WTC11 (cell line): ENCODE measurements at regions not wholly inside any gene's neighbourhood (a gene's known extent, or its start where the extent isn't known, plus 50 kb on each side); places are given as distances from the start of the nearest gene placed in this dataset.

Experiments
- ATAC-seq: fragments of 200-7000 bp; cut with Tn5 transposase; 2 replicates; pipeline ENCODE4 v1.10.0; 2021; ENCODE audit warnings: mild to moderate bottlenecking, moderate library complexity
- CTCF ChIA-PET: fragments of 300-600 bp; sonication (Branson Sonifier 250); formaldehyde crosslinking; loops from one replicate; lab custom pipeline; 2021; ENCODE audit warnings: antibody characterized with exemption; lab: Charles Lee
- POLR2A ChIA-PET: fragments of 350-600 bp; sonication (Branson Sonifier 250); formaldehyde crosslinking; loops from one replicate; lab custom pipeline; 2021; ENCODE audit warnings: antibody characterized with exemption; lab: Charles Lee
- DNase-seq: peaks from one replicate; pipeline ENCODE4 v3.0.0; 2021; ENCODE audit warnings: low spot score
- H3K27ac Mint-ChIP-seq: 2 replicates; pipeline ENCODE4 v1.8.0; 2021; ENCODE audit warnings: mixed read lengths
- H3K27me3 Mint-ChIP-seq: 2 replicates; pipeline ENCODE4 v1.8.0; 2021; ENCODE audit warnings: low read depth, mild to moderate bottlenecking, moderate library complexity, mixed read lengths
- H3K36me3 Mint-ChIP-seq: 2 replicates; pipeline ENCODE4 v1.8.0; 2021; ENCODE audit warnings: mixed read lengths
- H3K4me1 Mint-ChIP-seq: 2 replicates; pipeline ENCODE4 v1.8.0; 2022; ENCODE audit warnings: mixed read lengths
- H3K4me3 Mint-ChIP-seq: 2 replicates; pipeline ENCODE4 v1.8.0; 2021; ENCODE audit warnings: mild to moderate bottlenecking, moderate library complexity, mixed read lengths
- H3K9me3 Mint-ChIP-seq: 2 replicates; pipeline ENCODE4 v1.8.0; 2021; ENCODE audit warnings: mixed read lengths
- CREB1 ChIP-seq: sonication (generic); formaldehyde crosslinking; IDR thresholded peaks from 2 replicates; pipeline ENCODE4 v1.8.0; 2023; ENCODE audit warnings: mild to moderate bottlenecking, missing genetic modification reagents
- CREM ChIP-seq: sonication (generic); formaldehyde crosslinking; IDR thresholded peaks from 2 replicates; pipeline ENCODE4 v1.8.1; 2022; ENCODE audit warnings: mild to moderate bottlenecking, missing genetic modification reagents, moderate library complexity
- CTCF ChIP-seq: fragments of 200-600 bp; IDR thresholded peaks from 2 replicates; pipeline ENCODE4 v1.8.0; 2022; ENCODE audit warnings: antibody characterized with exemption
- E2F5 ChIP-seq: sonication (generic); formaldehyde crosslinking; IDR thresholded peaks from 2 replicates; pipeline ENCODE4 v1.8.1; 2022; ENCODE audit warnings: mild to moderate bottlenecking, moderate library complexity, missing genetic modification reagents
- ETV6 ChIP-seq: sonication (generic); formaldehyde crosslinking; IDR thresholded peaks from 2 replicates; pipeline ENCODE4 v1.8.1; 2022; ENCODE audit warnings: mild to moderate bottlenecking, missing genetic modification reagents
- FOXP1 ChIP-seq: sonication (generic); formaldehyde crosslinking; IDR thresholded peaks from 2 replicates; pipeline ENCODE4 v1.8.0; 2022; ENCODE audit warnings: missing genetic modification reagents, mild to moderate bottlenecking, moderate library complexity, borderline replicate concordance
- GRHL2 ChIP-seq: fragments of 250-450 bp; sonication (Bioruptor Pico); IDR thresholded peaks from 2 replicates; pipeline ENCODE4 v1.8.0; 2022; ENCODE audit warnings: mild to moderate bottlenecking, moderate library complexity; ENCODE audit not compliant: insufficient replicate concordance, severe bottlenecking
- GTF2I ChIP-seq: fragments of 250-450 bp; sonication (Bioruptor Pico); conservative IDR thresholded peaks from 2 replicates; pipeline ENCODE4 v1.4.0; 2021; ENCODE audit warnings: mild to moderate bottlenecking
- KAT7 ChIP-seq: sonication (generic); formaldehyde crosslinking; IDR thresholded peaks from 2 replicates; pipeline ENCODE4 v1.8.1; 2023; ENCODE audit warnings: missing genetic modification reagents, mild to moderate bottlenecking, borderline replicate concordance
- MXD4 ChIP-seq: fragments of 250-450 bp; sonication (Bioruptor Pico); IDR thresholded peaks from 2 replicates; pipeline ENCODE4 v1.8.0; 2021; ENCODE audit warnings: mild to moderate bottlenecking, moderate library complexity, borderline replicate concordance
- OVOL2 ChIP-seq: fragments of 250-450 bp; sonication (Bioruptor Pico); IDR thresholded peaks from 2 replicates; pipeline ENCODE4 v1.9.0; 2021; ENCODE audit warnings: mild to moderate bottlenecking, borderline replicate concordance
- RORB ChIP-seq: fragments of 250-450 bp; sonication (Bioruptor Pico); IDR thresholded peaks from 2 replicates; pipeline ENCODE4 v1.9.0; 2021; ENCODE audit warnings: mild to moderate bottlenecking
- SOX15 ChIP-seq: fragments of 250-450 bp; sonication (Bioruptor Pico); IDR thresholded peaks from 2 replicates; pipeline ENCODE4 v1.9.0; 2021; ENCODE audit warnings: mild to moderate bottlenecking
- SP1 ChIP-seq: sonication (generic); formaldehyde crosslinking; conservative IDR thresholded peaks from 2 replicates; pipeline ENCODE4 v1.8.1; 2022; ENCODE audit warnings: missing genetic modification reagents
- ZBTB21 ChIP-seq: sonication (generic); formaldehyde crosslinking; IDR thresholded peaks from 2 replicates; pipeline ENCODE4 v1.8.1; 2023; ENCODE audit warnings: mild to moderate bottlenecking, missing genetic modification reagents, borderline replicate concordance
- TF ChIP-seq, protein P1 (sequence below): sonication (generic); formaldehyde crosslinking; IDR thresholded peaks from 2 replicates; pipeline ENCODE4 v1.8.0; 2023; ENCODE audit warnings: missing genetic modification reagents, mild to moderate bottlenecking, borderline replicate concordance
- TF ChIP-seq, protein P2 (sequence below): sonication (generic); formaldehyde crosslinking; IDR thresholded peaks from 2 replicates; pipeline ENCODE4 v1.8.0; 2022; ENCODE audit warnings: mild to moderate bottlenecking, missing genetic modification reagents
- TF ChIP-seq, protein P3 (sequence below): sonication (generic); formaldehyde crosslinking; IDR thresholded peaks from 2 replicates; pipeline ENCODE4 v1.8.0; 2023; ENCODE audit warnings: missing genetic modification reagents
- TF ChIP-seq, protein P4 (sequence below): sonication (generic); formaldehyde crosslinking; IDR thresholded peaks from 2 replicates; pipeline ENCODE4 v1.8.0; 2022; ENCODE audit warnings: mild to moderate bottlenecking, missing genetic modification reagents
- TF ChIP-seq, protein P5 (sequence below): sonication (generic); formaldehyde crosslinking; conservative IDR thresholded peaks from 2 replicates; pipeline ENCODE4 v1.8.1; 2022; ENCODE audit warnings: mild to moderate bottlenecking, missing genetic modification reagents

DNA sequence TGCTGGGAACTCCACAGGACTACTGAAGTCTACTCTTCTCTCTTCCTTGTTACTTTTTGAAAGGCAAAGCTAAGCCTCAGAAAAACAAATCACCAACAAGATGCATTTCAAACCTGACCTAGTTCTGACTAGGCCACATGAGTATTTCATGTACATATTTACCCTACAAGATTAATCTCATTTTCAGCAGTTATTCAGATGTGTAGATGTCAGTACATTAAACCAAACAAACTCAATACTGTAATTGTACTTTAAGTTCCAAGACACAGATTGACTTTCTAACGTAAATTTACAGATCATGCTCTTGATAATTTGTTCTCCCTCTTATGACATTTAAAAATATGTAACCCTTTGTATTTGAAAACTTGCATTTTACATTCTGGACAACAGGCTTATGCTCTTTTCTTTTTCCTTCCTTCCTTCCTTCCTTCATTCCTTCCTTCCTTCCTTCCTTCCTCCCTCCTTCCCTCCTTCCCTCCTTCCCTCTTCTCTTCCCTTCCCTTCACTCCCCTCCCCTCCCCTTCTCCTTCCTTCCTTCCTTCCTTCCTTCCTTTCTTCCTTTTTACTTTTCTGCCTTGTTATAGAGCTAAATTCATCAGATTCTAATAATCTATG, 1653.4 kb downstream of the EFNA5 start (continued):
- TF ChIP-seq, protein P1, sequence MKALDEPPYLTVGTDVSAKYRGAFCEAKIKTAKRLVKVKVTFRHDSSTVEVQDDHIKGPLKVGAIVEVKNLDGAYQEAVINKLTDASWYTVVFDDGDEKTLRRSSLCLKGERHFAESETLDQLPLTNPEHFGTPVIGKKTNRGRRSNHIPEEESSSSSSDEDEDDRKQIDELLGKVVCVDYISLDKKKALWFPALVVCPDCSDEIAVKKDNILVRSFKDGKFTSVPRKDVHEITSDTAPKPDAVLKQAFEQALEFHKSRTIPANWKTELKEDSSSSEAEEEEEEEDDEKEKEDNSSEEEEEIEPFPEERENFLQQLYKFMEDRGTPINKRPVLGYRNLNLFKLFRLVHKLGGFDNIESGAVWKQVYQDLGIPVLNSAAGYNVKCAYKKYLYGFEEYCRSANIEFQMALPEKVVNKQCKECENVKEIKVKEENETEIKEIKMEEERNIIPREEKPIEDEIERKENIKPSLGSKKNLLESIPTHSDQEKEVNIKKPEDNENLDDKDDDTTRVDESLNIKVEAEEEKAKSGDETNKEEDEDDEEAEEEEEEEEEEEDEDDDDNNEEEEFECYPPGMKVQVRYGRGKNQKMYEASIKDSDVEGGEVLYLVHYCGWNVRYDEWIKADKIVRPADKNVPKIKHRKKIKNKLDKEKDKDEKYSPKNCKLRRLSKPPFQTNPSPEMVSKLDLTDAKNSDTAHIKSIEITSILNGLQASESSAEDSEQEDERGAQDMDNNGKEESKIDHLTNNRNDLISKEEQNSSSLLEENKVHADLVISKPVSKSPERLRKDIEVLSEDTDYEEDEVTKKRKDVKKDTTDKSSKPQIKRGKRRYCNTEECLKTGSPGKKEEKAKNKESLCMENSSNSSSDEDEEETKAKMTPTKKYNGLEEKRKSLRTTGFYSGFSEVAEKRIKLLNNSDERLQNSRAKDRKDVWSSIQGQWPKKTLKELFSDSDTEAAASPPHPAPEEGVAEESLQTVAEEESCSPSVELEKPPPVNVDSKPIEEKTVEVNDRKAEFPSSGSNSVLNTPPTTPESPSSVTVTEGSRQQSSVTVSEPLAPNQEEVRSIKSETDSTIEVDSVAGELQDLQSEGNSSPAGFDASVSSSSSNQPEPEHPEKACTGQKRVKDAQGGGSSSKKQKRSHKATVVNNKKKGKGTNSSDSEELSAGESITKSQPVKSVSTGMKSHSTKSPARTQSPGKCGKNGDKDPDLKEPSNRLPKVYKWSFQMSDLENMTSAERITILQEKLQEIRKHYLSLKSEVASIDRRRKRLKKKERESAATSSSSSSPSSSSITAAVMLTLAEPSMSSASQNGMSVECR (CRISPR knock-in tag), result no peak
- no peak for TF ChIP-seq SOX15 (CRISPR knock-in tag)
- TF ChIP-seq, protein P2, sequence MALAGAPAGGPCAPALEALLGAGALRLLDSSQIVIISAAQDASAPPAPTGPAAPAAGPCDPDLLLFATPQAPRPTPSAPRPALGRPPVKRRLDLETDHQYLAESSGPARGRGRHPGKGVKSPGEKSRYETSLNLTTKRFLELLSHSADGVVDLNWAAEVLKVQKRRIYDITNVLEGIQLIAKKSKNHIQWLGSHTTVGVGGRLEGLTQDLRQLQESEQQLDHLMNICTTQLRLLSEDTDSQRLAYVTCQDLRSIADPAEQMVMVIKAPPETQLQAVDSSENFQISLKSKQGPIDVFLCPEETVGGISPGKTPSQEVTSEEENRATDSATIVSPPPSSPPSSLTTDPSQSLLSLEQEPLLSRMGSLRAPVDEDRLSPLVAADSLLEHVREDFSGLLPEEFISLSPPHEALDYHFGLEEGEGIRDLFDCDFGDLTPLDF, result no peak
- no peak for TF ChIP-seq GTF2I (CRISPR knock-in tag)
- TF ChIP-seq FOXP1 (CRISPR knock-in tag), result no peak

- H3K9me3 Mint-ChIP-seq, result peaks cover 8% of the 10 kb centered on the region; the same call in 1 of the 2 replicates
- POLR2A ChIA-PET, result no interaction called here
These were observed 1656.5 kb downstream of the EFNA5 start for GRCh38 chr5:106014262-106014661.

More at GRCh38 chr5:106014262-106014661, 1656.5 kb downstream of the EFNA5 start:
- Mint-ChIP-seq H3K27me3 (no peaks in the 10 kb centered on the region), H3K27ac (no peak overlapping the region), H3K4me1 (peaks cover 27% of the 10 kb centered on the region), H3K36me3 (no peaks in the 10 kb centered on the region), H3K4me3 (no peak overlapping the region)
- CTCF ChIA-PET, result no interaction called here
- ATAC-seq, result no peak
- DNase-seq, result no peak
- TF ChIP-seq GRHL2 (CRISPR knock-in tag) (no peak), OVOL2 (CRISPR knock-in tag) (no peak), ZBTB21 (no peak), CTCF (no peak), MXD4 (CRISPR knock-in tag) (no peak), KAT7 (CRISPR knock-in tag) (no peak), RORB (no peak), CREM (CRISPR knock-in tag) (no peak), ETV6 (CRISPR knock-in tag) (no peak), CREB1 (CRISPR knock-in tag) (no peak), E2F5 (CRISPR knock-in tag) (no peak), SP1 (CRISPR knock-in tag) (no peak)
- TF ChIP-seq, protein P3, sequence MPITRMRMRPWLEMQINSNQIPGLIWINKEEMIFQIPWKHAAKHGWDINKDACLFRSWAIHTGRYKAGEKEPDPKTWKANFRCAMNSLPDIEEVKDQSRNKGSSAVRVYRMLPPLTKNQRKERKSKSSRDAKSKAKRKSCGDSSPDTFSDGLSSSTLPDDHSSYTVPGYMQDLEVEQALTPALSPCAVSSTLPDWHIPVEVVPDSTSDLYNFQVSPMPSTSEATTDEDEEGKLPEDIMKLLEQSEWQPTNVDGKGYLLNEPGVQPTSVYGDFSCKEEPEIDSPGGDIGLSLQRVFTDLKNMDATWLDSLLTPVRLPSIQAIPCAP (CRISPR knock-in tag), result no peak
- TF ChIP-seq, protein P4, sequence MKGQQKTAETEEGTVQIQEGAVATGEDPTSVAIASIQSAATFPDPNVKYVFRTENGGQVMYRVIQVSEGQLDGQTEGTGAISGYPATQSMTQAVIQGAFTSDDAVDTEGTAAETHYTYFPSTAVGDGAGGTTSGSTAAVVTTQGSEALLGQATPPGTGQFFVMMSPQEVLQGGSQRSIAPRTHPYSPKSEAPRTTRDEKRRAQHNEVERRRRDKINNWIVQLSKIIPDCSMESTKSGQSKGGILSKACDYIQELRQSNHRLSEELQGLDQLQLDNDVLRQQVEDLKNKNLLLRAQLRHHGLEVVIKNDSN (CRISPR knock-in tag), result no peak
- TF ChIP-seq, protein P5, sequence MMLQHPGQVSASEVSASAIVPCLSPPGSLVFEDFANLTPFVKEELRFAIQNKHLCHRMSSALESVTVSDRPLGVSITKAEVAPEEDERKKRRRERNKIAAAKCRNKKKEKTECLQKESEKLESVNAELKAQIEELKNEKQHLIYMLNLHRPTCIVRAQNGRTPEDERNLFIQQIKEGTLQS (CRISPR knock-in tag), result no peak
